ENCODE measurements at regions not wholly inside any gene's neighbourhood (a gene's known extent, or its start where the extent isn't known, plus 50 kb on each side); places are given as distances from the start of the nearest gene placed in this dataset.

GRCh38 chr4:186885289-186885688 is 161.6 kb upstream of the FAT1 start:
- H3K27ac ChIP-seq (ENCODE audit: extremely low read length, insufficient read depth, low read length), result no peak overlapping the region
- no TSS peak for BruUV-seq (replicated peaks)
- H3K79me2 ChIP-seq (ENCODE audit: insufficient read depth, low read length), result no peaks in the 10 kb centered on the region
- FAIRE-seq (no peak), DNase-seq (ENCODE audit: low spot score) (peak; percentile 20), ATAC-seq (peak; percentile 86)
- CTCF ChIA-PET (ENCODE audit: low intra/inter-chr PET ratio, low total read pairs), result no interaction called here
- H3K4me1 ChIP-seq (ENCODE audit: insufficient read depth, low read length), result peaks cover 15% of the 10 kb centered on the region
- no peak overlapping the region for H3K4me3 ChIP-seq (replicated peaks in 1 of 3; ENCODE audit: insufficient read depth in 1 of 3, low read depth in 2 of 3, low read length in 3 of 3)
- H3K36me3 ChIP-seq (replicated peaks in 1 of 2; ENCODE audit: control insufficient read depth in 1 of 2, insufficient read depth in 2 of 2, low read length in 2 of 2), result no peaks in the 10 kb centered on the region
- H3K27me3 ChIP-seq (ENCODE audit: control insufficient read depth in 1 of 2, insufficient read depth in 2 of 2, low read length in 2 of 2), result no peaks in the 10 kb centered on the region
- POLR2A ChIA-PET, result no interaction called here
- no peak overlapping the region for H3K9ac ChIP-seq (ENCODE audit: insufficient read depth, low read depth, low read length)
- no peak overlapping the region for H2AFZ ChIP-seq (ENCODE audit: low read length)
- 15% methylated on average over 6 of the region's 6 CpGs for WGBS (ENCODE audit: low lambda C conversion rate)
- no peaks in the 10 kb centered on the region for H4K20me1 ChIP-seq (ENCODE audit: insufficient read depth, low read length)
- intact Hi-C loops (cut with micrococcal nuclease; ENCODE audit: unreplicated experiment), result no loop called here
- H3K4me2 ChIP-seq (ENCODE audit: low read depth, low read length), result no peak overlapping the region
- no peak for TF ChIP-seq TP53 (CRISPR knock-in tag; conservative IDR thresholded peaks at IDR 0.05)
- TF ChIP-seq SMC3 (IDR thresholded peaks at IDR 0.05; ENCODE audit: low read length), result peak; percentile 20; the same call in 1 of the 2 replicates
- TF ChIP-seq STAG1 (CRISPR knock-in tag; IDR thresholded peaks at IDR 0.05), result peak; percentile 21
- no peak for TF ChIP-seq ZNF784 (CRISPR knock-in tag; IDR thresholded peaks at IDR 0.05; ENCODE audit: borderline replicate concordance)
- in situ Hi-C loops (cut with HindIII; ENCODE audit: extremely low pct_ligation_motif_present, low pct_unique_long_range_greater_than_20kb), result no loop called here
- no peaks in the 10 kb centered on the region for H3K9me3 ChIP-seq (ENCODE audit: low read length)

DNA sequence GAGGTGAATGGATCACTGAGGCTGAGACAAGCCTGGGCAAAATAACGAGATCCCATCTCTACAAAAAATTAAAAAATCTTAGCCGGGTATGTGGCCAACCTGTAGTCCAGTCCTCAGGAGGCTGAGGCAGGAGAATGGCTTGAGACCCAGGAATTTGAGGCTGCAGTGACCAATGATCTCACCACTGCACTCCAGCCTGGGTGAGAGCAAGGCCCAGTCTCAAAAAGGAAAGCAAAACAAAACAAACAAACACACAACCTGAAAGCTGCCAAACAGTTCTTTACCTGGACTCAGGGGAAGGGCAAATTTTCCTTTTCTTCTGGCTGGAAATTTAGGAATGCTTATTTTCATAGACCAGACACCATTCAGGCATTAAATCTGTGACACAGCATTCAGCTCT is 163.1 kb upstream of the FAT1 start:
- intact Hi-C loops (cut with micrococcal nuclease; ENCODE audit: unreplicated experiment) (no loop called here), in situ Hi-C loops (cut with HindIII; ENCODE audit: extremely low pct_ligation_motif_present, low pct_unique_long_range_greater_than_20kb) (no loop called here)
- POLR2A ChIA-PET, result no interaction called here
- Histone ChIP-seq H3K27ac (ENCODE audit: extremely low read length, insufficient read depth, low read length) (no peak overlapping the region), H3K27me3 (ENCODE audit: control insufficient read depth in 1 of 2, insufficient read depth in 2 of 2, low read length in 2 of 2) (peaks cover 0 to 2% of the 10 kb centered on the region in 2 experiments; a peak in 2 of 5 replicates), H3K9me3 (ENCODE audit: low read length) (no peaks in the 10 kb centered on the region), H2AFZ (ENCODE audit: low read length) (no peak overlapping the region), H3K36me3 (replicated peaks in 1 of 2; ENCODE audit: control insufficient read depth in 1 of 2, insufficient read depth in 2 of 2, low read length in 2 of 2) (no peaks in the 10 kb centered on the region), H3K4me3 (replicated peaks in 1 of 3; ENCODE audit: insufficient read depth in 1 of 3, low read depth in 2 of 3, low read length in 3 of 3) (no peak overlapping the region), H3K4me1 (ENCODE audit: insufficient read depth, low read length) (peaks cover 15% of the 10 kb centered on the region), H3K79me2 (ENCODE audit: insufficient read depth, low read length) (no peaks in the 10 kb centered on the region), H4K20me1 (ENCODE audit: insufficient read depth, low read length) (no peaks in the 10 kb centered on the region), H3K9ac (ENCODE audit: insufficient read depth, low read depth, low read length) (no peak overlapping the region), H3K4me2 (ENCODE audit: low read depth, low read length) (peak overlapping the region; percentile 10; the same call in 1 of the 2 replicates)
- no peak; the same call in 2 of the 3 replicates for ATAC-seq
- BruUV-seq (replicated peaks), result no TSS peak
- WGBS (ENCODE audit: low lambda C conversion rate), result 3% methylated on average over 2 of the region's 2 CpGs
- CTCF ChIA-PET (ENCODE audit: low intra/inter-chr PET ratio, low total read pairs), result no interaction called here
- TF ChIP-seq ZNF770 (CRISPR knock-in tag; IDR thresholded peaks at IDR 0.05), result peak; percentile 76
- TF ChIP-seq NCOA5 (CRISPR knock-in tag; IDR thresholded peaks at IDR 0.05), result no peak
- no peak for TF ChIP-seq ZZZ3 (CRISPR knock-in tag; IDR thresholded peaks at IDR 0.05; ENCODE audit: borderline replicate concordance)
- TF ChIP-seq ZBTB39 (CRISPR knock-in tag; IDR thresholded peaks at IDR 0.05), result no peak
- no peak for TF ChIP-seq ZNF44 (CRISPR knock-in tag; IDR thresholded peaks at IDR 0.05)
- no peak for FAIRE-seq
- no peak for DNase-seq (ENCODE audit: low spot score)
